Nucleus accumbens (tissue), 56 donors: ENCODE measurements at regions not wholly inside any gene's neighbourhood (a gene's known extent, or its start where the extent isn't known, plus 50 kb on each side); places are given as distances from the start of the nearest gene placed in this dataset.

Experiments used
- DNase-seq, 56 donors: peaks; one replicate each; lab custom pipeline; 2025; lab: John Stamatoyannopoulos, UW

DNA sequence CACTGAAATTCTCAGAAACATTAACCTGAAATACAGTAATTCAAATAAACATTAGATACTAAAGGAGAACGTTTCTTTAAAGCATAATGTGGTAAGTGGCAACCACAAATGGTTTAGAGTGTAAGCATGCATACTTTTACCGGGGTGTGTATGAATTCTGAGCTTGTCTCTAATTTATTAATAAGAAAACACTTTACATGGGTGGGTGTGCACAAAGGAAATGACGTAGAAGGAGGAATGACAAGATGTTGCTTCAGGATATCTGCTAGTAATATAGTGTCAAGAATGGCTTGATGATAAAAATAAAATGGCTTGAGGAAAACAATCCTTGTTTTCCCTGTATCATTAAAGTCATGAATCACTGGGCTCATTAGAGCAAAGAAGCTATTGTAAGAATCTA lies 92.5 kb downstream of the ARL4A start:
- DNase-seq, result no peak

DNA sequence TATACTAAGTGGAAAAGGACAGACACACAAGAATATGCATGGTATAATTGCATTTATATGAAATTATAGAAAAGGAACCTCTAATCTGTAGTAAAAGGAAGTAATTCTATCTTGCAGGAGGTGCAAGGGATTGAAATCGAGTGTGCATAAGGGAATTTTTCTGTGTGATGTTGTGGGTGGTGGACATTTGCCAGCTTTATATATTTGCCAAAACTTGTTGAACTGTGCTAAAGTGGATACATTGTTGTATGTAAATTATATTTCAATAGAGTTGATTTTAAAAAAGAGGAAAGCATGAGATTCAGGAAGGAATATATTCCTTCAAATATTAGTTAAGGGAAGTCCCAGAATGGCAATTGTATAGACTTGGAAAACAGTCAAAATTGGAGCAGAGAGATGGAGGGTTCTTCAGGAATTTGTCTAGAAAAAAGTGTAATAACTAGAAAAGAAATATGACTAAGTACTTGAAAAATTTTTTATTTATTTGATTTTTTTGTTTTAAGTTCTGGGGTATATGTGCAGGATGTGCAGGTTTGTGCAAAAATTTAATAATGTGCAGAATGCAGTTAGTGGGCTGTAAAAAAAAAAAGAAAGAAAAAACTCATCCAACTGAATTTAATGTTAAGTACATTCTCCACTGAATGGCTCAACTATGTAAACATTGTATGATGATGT lies 96.1 kb downstream of the ARL4A start:
- DNase-seq, result no peak

DNA sequence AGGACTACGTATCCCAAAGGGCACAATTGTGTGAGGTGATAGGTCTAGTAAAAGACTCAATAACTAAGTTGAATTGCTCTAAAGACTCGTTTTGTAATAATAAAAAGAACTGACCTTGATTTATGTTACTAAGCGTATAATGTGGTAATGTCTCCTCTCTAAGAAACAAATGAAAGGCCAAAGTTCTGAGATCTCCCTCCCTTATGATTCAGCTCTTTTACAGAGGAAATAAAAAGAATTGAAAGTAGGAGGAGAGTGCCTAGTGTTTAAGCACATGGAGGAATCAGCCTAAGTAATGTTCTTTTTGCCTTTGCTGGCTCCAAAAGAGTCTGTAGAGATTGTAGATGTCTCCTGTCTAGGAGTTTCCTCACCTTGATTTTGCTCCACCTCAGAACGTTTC lies 98.0 kb downstream of the ARL4A start:
- DNase-seq, result no peak

DNA sequence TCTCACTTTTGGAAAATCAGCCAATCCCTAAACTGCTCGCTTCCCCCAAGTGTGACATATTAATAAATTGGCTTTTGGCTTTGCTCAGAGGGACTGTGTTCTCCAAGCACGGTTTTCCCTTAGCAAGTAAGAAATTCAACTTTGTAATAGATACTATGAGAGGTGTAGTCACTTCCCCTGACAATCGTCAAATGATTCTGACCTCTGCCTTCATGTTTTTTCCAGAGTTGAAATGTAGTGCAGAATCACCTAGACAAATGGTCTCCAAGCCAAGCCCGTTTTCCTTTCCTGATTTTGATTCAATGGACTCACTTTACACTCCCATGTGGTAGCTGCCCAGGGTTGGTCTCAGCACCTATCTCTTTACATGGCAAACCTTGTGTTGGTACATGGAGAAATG lies 99.1 kb downstream of the ARL4A start:
- no peak for DNase-seq

DNA sequence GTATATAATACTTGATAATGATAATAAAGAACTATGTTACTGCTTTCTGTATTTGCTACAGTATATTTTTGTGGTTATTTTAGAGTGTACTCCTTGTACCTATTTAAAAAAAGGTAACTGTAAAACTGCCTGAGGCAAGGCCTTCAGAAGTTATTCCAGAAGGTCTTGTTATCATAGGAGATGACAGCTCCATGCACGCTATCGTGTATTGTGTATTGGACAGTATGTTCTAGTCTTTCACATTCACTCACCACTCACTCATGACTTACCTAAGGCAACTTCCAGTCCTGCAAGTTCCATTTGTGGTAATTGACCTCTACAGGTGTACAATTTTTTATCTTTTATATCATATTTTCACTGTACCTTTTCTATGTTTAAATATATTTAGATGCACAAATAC lies 100.7 kb downstream of the ARL4A start:
- no peak for DNase-seq

DNA sequence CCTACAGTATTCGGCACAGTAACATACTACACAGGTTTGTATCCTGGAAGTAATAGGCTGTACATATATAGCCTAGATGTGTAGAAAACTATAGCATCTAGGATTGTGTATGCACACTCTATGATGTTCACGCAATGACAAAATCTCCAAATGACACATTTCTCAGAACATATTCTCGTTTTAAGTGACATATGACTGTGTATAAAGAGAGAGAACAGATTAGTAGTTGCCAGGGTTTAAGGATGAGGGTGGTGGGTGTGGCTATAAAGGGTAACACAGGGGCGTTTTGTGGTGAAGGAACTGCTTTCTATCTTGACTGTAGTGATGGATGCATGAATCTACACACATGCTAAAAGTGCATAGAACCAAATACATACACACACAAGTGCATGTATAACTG lies 101.2 kb downstream of the ARL4A start:
- no peak for DNase-seq

DNA sequence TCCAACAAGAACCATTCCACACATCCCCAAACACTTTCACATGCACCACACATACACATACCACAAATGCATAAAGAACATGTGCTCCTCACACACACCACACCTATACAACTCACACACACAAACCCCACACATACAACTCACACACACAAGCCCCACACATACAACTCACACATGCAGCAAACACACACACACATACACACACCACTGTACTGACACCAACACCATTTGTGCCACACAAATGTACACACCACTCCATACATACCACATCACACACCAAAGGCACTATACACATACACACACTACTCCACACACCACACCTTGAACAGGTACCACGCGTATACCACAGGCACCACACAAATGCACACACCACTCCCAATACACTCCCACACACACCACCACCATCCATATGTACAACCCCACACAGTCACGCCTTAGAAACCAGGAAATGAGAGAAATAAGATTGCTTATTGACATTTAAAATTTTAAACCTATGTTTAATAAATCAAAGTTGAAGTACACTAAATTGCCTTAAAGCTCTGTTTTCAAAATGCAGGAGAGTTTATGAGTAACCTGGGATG lies 107.4 kb downstream of the ARL4A start:
- no peak for DNase-seq

DNA sequence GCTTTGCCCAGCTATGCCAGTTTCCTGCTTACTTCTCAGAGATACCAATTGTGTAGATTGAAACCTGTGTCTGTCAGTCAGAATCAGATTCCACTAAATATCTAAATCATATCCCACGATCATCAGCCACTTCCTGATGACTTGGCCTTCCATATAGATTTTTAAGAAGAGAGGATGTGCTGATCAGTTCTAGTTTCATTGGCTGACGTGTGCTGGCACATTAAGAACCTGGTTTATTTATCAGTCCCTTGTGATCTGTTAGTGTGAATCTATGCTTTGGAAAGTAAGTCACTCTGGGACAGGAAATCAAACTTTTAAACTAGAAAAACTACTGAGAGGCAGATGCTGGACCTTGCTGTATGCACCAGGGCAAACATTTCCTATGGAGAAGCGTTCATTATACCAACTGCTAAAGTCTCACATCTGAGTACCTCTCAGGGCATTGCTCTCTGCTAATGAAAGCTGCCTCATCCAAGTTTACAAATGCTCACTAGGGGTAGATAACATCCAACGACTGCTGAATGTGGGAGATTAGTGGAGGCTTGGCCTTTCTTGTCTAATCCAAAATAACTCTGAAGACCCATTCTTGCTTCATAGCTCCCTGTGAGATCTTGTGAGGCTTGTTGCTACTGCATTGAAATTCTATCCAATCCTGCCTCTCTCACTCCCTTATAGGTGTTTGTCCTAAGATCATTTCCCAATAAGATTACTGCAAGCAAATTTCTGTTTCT lies 109.1 kb downstream of the ARL4A start:
- no peak for DNase-seq

DNA sequence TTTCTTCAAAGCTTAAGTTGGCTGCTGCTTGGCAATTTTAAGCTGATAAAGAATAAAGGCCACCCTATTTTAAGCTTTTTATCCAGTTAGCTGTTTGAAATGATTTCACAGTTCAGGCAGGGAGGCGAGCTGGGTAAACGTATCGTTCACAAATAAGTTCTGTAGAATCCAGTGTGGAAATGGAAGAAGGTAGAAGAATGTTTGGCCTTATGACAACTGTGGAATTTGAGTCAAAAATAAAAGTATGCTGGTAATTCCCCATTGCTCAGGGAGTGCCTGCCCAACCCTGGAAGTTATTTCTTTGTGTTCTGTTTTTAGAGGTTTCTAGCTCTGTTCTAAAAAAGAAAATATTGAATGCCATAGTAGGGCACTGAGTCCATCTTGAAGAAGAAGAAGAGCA lies 113.1 kb downstream of the ARL4A start:
- no peak for DNase-seq

DNA sequence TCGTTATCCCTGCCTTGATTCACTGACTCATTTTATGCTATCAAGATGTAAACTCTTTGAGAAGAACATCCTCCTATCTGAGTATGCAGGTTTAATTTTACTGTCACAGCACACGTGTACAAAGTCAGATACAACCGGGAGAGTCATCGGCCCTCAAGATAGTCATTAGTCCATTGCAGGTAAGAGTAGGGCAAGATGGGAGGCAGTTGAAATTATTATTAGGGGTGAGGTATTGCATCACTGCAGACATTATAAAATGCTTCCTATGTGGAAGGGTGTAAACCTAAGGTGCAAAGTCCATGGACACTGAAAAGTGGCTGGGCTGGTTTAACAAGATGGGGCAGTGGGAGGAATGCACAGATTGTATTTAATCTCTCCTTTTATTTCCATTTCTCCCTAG lies 113.7 kb downstream of the ARL4A start:
- no peak for DNase-seq

DNA sequence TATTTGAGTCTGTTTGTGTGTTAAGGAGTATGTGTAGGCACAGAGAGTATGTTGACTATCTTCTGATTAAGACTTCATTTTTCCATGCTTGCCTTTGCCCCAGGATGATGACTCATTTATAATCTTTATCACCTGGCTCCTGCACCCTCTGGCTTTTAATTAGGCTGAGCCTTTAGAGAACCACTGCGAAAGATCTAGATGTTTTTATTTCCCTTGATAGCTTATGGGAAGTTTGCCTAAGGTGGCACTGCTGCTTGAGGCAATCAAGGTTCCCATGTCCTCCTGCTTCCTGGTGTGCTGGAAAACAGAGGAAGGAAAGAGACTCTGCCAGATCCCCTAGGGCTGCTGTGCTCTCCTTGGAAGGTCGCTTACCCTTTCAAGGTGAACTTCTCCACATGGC lies 114.6 kb downstream of the ARL4A start:
- DNase-seq, result no peak

DNA sequence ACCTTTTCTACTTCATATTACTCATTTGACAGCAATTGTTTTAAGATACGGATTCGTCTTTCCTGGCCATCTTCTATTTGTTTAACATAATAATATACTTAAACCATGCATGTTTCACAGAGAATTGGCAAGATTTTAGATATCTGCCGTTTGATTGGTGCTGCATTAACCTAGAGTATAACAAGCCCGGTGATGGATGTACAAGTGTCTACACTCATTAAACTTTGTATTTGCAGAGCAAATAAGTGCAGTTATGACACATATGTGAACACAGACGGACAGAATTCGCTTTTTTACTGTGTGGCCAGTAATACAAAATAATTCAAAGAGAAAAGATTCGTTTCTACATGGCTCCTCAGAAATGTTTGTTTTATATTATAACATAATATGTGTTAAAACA lies 116.1 kb downstream of the ARL4A start:
- DNase-seq, result no peak

DNA sequence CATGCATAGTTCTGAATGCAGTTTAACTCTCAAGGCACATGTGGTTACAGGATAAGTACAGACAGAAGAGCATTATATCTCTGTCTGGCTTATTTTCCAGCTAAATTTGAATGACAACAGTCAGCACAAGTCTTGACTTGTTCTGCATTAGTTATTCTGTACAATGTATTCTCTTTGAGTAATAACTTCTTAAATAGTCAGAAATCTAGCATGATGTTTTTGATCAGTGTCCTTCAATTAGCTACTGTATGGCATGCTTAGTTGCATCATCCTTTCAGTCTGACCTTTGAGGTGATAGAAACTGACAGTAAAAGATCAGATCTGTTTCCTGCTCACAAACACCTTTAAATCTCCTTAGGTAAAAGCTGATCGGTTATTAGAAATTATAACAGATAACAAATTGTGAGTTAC lies 118.1 kb downstream of the ARL4A start:
- no peak for DNase-seq

DNA sequence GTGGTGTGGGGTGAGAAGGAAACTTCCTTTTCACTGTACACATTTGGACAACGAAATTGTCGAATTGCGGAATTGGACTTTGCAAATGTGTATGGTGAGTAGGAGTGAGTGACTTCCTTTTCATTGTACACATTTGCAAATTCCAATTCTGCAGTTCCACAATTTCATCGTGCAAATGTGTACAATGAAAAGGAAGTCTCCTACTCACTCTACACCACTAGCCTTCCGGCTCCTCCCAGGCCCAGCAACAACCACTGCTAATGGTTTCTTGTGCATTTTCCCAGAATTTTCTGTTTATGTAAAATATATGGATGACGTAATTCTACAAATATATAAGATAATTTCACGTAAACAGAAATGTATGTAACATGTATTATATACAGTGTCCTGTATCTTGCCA lies 118.5 kb downstream of the ARL4A start:
- no peak for DNase-seq

DNA sequence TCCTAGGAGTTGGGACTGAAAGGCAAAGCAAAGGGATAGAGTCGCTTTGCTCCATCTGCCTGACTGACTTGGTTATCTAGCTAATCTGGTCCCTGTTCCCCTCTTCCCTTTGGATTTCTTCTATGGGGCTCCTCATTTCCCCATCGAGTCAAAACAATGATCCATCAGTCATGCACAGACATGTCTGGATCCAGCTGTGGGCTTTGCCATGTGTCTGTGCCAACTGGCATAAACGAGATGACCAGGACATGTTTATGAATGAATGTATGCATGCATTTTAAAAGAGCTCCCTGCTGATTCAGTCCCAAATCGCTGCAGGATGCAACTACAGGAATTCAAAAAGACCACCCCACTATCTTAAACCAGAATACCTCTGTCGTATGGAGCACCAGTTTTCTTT lies 122.0 kb downstream of the ARL4A start:
- peak in 1 of 56 donors; percentile 3 for DNase-seq

DNA sequence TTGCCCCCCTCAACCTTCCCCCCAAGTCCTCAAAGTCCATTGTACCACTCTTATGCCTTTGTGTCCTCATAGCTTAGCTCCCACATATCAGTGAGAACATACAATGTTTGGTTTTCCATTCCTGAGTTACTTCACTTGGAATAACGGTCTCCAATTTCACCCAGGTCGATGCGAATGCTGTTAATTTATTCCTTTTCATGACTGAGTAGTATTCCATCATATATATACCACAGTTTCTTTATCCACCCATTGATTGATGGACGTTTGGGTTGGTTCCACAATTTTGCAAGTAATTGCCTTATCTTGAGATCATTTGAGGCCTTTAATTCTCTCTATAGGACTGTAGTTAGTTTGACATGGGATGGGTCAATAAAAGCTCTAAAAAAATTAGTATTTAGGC lies 124.7 kb downstream of the ARL4A start:
- no peak for DNase-seq

DNA sequence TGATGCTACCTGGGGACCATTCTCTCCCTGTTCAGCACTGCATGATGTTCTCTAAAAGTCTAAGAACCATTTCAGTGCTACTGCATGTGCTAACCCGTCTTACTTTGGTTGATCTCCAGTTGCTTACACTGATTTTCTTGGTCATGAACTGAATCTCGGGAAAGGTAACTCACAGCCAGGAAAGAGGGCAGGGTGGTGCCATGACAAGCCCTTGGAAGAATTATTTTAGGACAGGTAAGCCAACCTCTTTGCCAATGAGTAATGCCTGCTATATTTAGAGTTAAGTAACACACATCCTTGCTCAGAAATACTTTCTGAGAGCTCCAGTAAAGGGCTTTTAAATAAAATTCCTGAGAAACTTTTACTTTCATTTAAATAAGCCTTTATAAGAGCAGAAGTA lies 126.7 kb downstream of the ARL4A start:
- peak in 2 of 56 donors; percentile 9 to 25 for DNase-seq

DNA sequence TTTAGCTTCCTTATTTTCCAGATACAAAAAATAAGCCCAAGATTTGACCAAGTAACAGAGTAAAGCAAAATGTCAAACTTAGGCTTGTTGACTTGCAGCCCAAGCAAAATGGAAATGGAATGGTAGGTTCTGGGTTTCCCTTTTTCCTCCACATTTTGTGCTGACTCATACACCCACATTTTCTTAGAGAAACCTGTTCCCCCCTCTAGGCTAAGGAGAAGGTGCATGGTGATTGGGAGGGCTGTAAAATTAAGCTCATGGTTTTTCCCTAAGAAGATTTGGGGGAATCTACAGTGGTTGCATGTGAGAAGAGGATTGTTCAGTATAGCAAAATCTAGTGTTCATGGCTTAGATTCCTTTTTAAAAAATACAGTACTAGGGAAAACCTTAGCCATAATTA lies 127.4 kb downstream of the ARL4A start:
- no peak for DNase-seq

DNA sequence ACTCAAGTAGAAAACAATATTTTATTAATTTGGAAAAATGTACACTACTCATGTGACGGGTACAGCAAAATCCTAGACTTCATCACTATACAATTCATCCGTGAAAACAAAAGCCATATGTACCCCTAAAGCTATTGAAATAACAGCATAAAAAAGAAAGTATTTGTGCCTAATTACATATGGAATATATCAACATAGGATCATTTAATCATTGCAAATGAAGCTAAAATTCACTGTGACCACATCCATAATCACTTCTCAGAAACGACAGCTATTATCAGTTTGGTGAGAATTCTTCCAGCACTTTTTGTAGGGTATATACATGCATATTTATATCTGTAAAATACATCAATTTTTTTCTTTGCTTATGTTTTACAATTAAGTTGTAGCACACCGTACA lies 128.0 kb downstream of the ARL4A start:
- DNase-seq, result no peak

DNA sequence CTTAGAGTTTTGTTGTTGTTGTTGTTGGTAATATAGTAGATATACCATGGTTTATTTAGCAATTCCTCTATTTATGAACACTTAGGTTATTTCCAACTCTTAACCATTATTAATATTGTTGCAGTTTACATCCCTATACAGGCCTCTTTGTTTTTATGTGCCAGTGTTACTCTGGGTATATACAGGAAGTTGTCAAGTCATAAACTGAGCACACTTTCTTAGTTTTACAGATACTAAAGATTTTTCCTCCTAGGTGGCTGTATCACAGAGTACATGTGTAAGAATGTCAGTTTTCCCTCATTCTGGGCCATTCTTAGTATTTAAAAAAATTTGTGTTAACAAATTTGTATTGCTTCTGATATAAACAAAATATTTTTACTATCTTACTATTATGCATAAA lies 128.4 kb downstream of the ARL4A start:
- no peak for DNase-seq

DNA sequence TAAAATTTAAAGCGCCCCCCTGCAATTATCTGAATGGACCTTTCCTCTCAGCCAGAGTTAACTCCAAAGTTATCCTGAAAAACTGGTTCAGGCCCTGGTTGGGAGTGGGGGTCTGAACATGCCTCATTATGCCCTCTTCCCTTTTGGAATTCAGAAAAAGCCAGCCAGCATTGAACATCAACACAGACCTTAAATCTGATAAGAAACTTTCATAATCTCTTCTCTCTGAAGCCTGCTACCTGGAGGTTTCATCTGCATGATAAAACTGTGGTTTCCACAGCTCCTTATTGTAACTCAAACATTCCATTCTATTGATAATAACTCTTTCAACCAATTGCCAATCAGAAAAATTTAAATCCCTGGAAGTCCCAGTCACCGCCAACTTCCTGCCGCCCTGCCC lies 133.3 kb downstream of the ARL4A start:
- DNase-seq, result no peak

DNA sequence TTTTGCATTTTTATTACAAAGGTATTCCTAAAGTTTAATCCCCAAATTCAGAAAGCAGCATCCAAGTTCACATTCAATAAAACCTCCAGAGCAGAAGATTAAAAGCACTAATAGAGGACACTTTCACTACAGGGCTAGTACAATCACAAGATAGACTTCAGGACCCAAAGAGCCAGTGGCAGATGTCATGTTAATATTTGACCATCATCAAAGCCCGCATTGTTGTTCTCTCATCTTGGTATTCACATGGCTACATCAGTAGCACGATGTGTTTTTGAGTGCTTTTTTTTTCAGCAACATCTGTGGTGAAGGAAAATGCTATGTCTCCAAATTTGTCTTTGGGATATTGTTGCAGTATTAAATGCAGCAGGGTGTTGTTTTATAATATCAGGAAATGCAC lies 134.3 kb downstream of the ARL4A start:
- peak in 2 of 56 donors; percentile 3 to 6 for DNase-seq
